HCT116 (cell line): ENCODE measurements at regions not wholly inside any gene's neighbourhood (a gene's known extent, or its start where the extent isn't known, plus 50 kb on each side); places are given as distances from the start of the nearest gene placed in this dataset.

ENCODE experiments used
- POLR2A ChIP-seq: IDR thresholded peaks from 2 replicates; pipeline ENCODE4 v1.7.0; 2011; ENCODE audit warnings: borderline replicate concordance; ENCODE audit not compliant: insufficient read depth, insufficient read length; ENCODE audit errors: extremely low read depth
- POLR2AphosphoS5 ChIP-seq: IDR thresholded peaks from 2 replicates; pipeline ENCODE4 v1.6.1; 2011; ENCODE audit warnings: mild to moderate bottlenecking, low read depth, low read length, moderate library complexity
- TF ChIP-seq, protein P1 (sequence below): IDR thresholded peaks from 2 replicates; pipeline ENCODE4 v1.6.1; 2012

DNA sequence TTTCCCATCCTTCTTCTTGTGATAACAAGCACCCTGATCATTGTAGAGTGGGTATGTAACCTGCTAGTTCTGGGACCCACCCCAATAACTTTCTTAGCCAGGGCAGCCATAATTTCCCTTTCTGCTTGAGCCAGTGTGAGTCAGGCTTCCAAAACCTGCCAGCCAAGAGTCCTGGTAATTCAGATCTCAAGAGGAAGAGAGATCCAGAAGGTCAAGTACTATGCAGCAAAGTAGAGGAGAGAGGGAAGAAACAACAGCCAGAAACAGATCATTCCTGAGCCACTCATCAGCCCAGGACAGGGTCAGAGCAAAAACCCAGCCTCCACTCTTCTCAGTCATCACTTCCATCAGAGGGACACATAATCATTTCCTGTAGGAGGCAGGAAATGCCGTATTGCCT, 182.0 kb downstream of the DICER1 start:
- no peak for TF ChIP-seq POLR2A
- TF ChIP-seq, protein P1, sequence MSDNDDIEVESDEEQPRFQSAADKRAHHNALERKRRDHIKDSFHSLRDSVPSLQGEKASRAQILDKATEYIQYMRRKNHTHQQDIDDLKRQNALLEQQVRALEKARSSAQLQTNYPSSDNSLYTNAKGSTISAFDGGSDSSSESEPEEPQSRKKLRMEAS = no peak
- no peak for TF ChIP-seq POLR2AphosphoS5
